DMS79 treated with DMSO at 0.1 percent for 48 hours (cell line): ENCODE measurements at regions not wholly inside any gene's neighbourhood (a gene's known extent, or its start where the extent isn't known, plus 50 kb on each side); places are given as distances from the start of the nearest gene placed in this dataset.
"Not testable (repeated sequence)": the region's sequence is repeated elsewhere in the genome, so short reads cannot be mapped to it uniquely, and the experiment has no call there.

Experiments used
- DNase-seq: peaks from one replicate; lab custom pipeline; 2025; lab: John Stamatoyannopoulos, UW

DNA sequence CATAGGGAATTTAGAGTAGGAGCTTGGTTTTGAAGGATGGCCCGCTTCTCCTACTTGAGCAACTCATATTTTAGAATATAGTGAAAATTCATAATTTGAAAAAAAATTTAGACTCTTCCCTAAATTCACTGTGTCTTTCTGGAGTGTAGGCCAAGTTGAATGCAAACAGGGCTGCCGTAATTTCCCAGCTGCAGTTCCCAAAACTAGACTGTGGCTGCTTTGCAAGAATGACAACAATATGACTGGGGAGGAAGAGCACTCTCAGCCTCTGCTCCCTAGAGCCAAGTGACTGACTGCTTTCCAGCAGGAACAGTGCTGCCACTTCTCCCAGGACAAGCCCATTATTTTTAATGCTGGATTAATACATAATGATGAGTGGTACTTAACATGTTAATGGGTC is 209.0 kb downstream of the RHOU start:
- no peak for DNase-seq

DNA sequence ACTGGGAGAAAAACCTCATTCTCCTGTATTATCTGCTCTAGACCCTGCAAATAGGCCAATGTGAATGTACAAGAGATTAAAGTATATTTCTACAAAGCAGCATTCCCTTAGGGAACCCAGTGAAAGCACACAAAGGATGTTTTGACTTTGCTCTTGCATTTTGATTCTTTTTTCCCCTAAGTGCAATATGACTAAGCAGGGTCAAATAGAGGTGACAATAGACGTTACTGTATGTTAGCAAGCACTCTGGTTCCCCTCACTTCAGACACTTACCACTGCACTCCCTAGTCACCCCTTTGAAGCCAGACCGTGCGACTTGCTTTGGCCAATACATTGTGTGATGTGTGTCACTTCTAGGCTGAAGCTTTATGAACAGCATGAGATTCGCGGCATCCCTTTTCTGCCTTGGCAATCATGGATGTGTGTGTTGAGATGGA is 209.7 kb downstream of the RHOU start:
- DNase-seq = no peak

- DNase-seq = no peak
Observed at GRCh38 chr1:228945885-228946284, 210.6 kb downstream of the RHOU start.

GRCh38 chr1:228949617-228950016 is 214.3 kb downstream of the RHOU start:
- not testable (repeated sequence) for DNase-seq

DNA sequence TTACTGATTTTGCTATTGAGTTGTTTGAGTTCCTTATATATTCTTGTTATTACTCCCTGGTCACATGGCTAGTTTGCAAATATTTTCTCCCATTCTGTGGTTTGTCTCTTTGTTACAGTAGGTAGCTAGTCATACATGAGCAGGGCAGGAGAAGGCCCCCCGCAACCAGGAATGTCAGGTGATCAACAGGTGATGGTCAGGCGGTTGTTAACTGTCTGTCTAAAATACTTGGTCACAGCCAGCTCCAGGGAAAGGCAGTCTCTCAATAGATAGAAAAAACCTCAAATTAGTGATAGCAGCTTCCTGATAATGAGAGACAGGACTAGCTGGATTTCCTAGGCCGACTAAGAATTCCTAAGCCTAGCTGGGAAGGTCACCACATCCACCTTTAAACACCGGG is 217.9 kb downstream of the RHOU start:
- no peak for DNase-seq

GRCh38 chr1:228953808-228954207 is 218.5 kb downstream of the RHOU start:
- DNase-seq = not testable (repeated sequence)

GRCh38 chr1:228955691-228956090 is 220.4 kb downstream of the RHOU start:
- no peak for DNase-seq

DNA sequence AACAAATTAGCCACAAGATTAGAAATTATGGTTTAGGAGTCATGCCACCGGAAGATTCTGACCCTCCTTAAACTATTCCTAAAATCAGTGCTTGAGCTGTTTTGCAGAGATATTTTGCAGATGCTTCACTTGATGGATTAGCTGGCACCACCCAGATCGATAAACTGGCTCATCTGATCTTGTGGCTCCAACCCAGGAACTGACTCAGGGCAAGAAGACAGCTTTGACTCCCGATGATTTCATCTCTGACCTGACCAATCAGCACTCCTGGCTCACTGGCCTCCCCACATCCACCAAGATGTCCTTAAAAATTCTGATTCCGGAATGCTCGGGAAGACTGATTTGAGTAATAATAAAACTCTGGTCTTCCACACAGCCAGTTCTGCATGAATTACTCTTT is 221.6 kb downstream of the RHOU start:
- DNase-seq = no peak

DNA sequence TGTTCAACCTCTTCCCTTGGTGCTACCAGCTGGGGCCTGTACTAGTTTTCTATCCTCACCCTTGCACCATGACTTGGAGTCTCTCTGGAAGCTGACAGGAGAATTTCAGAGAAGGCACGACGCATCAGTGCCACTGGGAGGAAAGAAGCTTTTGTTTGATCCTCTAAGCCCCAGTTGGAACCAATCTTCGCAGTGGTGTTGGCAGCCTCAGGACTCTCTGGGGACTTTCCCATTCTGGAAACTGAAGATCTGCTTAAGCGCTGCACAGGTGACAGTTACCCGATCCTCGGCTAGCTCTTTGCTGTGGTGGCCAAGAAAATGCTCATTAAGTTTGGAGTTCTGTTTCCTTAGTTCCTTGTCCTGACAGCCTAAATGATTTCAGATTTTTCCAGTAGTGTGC is 222.3 kb downstream of the RHOU start:
- DNase-seq = no peak

GRCh38 chr1:228958121-228958520 is 222.8 kb downstream of the RHOU start:
- no peak for DNase-seq

DNA sequence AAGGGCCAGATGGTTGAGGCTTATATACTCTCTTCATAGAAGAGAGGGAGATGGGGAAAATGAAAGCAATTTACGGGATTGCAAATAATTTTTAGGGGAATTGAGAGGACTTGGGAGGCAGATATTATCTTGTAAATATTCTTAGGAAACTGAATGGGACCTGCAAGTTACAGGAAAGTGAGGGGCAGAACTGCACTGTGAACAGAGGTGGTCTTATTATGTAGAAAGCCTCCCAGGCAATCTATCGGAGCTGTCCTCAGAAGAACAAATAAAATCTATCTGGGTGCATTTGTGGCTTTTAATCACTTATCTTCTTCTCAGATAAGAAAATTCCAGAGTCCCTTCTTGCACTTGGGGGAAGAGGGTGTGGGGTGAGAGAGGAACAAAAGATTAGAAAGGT is 223.5 kb downstream of the RHOU start:
- DNase-seq = no peak

DNA sequence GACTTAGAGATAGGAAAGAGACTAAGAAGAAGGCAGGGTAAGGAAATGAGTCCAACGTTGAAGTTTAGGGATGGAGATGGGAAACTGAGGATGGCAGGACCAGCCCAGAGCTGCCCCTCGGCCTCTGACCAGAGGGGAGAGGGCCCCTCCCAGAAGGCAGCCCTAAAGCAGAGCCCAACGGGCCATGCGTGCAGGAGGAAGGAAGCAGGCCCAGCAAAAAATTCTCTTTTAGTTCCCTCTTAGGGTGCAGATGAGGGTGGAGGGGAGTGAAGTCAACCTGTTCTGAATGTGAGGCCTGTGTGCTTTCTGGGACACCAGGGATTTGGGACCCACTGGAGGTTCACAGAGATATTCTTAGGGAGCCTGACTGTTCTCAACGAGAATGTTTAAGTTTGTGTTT is 225.4 kb downstream of the RHOU start:
- no peak for DNase-seq

GRCh38 chr1:228961511-228961910 is 226.2 kb downstream of the RHOU start:
- DNase-seq = no peak

DNA sequence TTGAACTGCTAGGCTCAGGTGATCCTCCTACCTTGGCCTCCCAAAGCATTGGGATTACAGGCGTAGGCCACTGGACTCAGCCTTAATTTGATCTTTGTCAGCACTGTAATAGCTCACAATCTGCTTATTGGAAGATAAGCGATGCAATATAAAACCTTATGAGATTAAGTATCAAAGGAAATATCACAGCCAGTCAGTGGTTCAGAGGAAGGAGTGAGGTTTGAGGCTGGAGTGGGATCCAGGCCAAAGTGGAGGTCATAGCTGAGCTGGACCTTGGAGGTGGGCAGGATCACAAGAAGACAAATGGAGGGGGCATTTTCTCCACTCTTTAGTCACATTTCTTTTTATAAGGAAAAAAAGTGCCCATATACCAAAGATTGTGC is 228.5 kb downstream of the RHOU start:
- no peak for DNase-seq

DNA sequence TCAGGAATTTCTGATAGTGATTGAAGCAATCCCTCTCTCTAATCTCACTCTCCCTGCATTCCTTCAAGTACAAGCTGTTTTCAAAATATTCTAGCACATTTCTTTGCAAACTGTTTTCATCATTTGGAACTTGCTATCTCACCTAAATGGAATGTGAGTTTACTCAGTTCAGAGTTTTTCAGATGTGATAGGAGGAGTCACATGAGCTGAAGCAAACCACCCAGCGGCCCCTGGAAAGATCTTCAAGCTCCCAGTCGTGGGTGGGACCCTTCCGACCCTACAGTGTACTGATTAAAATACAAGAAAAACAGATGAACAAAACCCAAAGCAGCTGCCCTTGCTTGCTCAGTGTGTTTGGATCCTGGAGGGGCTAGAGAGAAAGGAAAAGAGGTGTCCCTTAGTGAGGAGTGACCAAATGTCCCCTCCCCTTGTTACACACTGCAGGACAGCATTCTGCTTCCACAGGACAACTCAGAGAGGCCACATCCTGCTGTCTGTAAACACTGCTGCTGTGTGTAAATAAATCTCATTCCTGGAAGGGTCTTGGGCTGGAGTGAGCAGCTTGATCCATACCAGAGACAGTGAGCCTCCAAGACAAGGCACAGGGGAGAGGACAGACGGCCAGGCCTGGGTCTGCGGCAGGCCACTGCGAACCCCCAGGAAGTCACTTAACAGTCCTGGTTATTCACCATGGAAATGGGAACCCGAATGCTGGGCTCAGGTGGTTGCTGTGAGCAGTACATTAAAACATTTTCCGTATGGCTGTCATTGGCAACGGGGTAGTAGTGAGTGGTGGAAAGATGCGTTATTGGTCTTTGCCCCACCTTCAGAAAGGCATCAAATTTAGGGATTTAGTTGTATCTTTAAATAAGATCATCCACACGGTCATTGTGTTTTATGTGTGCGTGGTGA is 229.2 kb downstream of the RHOU start:
- no peak for DNase-seq

GRCh38 chr1:228968891-228969606 is 233.8 kb downstream of the RHOU start:
- no peak for DNase-seq

- DNase-seq = no peak
Observed at GRCh38 chr1:228969953-228970800, 234.9 kb downstream of the RHOU start.

DNA sequence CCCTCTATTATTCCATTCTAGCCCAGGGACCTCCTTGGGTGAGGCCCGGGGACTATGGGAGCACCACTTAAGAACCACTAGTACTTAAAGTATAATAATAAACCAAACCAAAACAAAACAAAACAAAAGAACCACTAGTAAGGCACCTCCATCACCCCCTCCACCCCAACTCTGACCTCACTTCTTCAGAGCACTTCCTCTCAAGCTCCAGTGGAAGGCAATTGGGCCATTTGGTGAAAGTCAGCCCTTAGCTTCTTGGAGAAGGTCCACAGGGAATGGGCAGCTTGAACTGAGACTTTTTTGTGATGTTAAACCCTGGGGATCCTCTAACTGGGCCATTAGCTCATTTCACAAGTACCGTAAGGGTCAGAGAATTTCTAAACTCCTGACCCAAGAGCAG is 237.3 kb downstream of the RHOU start:
- no peak for DNase-seq

DNA sequence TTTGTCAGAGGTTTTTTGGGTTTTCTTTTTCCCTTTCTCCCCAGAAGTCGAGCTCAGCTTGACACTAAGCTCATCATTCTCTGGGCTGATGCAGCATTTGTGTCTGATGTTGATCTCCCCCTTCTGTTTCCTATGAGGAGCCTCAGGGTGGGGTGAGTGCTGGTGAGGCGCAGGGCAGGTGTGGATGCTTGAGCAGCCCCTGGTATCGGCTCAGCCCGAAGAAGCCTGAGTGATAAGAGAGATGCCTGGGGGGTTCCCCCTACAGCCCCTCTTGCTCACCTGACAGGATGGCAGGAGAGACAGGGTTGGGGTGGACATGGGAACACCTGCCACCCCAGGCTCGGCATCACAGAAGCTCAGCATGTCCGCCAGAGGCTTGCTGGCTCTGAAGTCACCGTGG is 239.0 kb downstream of the RHOU start:
- DNase-seq = no peak

DNA sequence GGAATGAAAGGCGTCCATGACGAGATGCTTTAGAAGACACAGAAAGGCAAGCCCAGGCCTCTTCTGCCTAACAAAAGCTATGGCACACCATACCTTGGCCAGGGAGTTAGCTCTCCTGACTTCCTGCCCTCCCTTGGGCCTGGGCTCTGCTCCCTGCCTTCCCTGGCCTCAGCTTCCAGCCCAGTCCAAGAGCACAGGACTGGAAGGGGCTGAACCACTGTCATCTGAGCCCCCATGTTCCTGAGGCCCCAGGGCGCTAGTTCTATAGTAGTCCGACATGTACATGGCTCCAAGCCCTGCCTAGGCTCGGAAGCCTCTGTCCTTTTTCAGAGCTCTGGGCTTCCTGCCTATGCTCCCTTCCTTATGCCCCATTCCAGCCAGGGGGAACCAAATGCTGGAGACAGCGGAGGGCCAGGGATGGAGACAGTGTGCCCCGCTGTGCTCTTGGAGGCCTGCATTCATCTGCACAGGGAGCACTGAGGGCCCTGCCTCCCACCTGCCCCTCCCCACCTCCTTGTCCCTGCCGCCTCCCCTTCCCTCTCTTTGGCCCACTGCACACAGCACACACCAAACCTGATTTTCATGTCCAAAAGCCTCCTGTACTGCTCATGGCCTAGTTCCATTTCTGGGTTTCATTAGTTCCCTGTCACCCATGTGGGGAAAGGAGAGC is 240.1 kb downstream of the RHOU start:
- DNase-seq = no peak

DNA sequence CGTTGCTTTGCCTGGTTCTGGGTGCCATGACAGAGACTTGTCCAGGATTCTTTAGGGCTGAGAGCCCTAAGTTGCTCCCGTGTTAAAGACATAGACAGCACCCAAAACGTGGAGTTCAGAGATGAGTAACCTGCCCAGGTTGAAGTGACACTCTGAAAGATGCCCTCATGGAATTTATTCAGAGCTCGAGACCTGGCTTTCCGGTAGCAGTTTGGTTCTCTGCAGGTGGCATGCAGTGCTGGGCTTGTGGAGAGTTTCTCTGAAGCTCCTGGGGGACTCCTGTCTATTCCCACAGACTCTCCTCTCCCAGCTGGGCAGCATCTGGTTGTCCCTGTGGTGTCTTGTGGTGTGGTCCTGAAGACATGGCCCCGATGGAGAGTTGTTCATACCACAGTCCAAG is 241.0 kb downstream of the RHOU start:
- DNase-seq = no peak

DNA sequence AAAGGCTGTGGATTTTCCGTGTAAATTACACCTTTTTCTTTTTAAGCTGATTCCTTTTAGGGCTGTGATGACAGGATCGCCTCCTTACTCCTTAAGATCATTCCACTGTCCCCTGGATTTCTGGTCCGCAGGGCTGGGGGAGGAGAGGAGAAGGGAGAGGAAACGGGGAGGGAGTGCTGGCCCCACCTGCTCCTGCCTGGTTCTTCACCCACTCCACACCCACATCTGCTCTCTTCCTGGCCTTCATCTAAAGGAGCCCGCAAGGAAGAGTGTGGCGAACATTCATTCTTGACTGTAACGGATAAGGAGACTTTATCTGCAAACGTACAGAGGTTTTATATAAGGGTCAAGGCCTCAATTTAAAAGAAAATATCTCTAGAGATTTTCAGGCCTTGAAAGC is 242.0 kb downstream of the RHOU start:
- no peak for DNase-seq
